WERI-Rb-1 (cell line): ENCODE measurements at regions not wholly inside any gene's neighbourhood (a gene's known extent, or its start where the extent isn't known, plus 50 kb on each side); places are given as distances from the start of the nearest gene placed in this dataset.
A peak's percentile ranks its signal among the peaks of the same experiment; 100 is the strongest.

ENCODE experiments used
- DNase-seq: peaks from one replicate; pipeline ENCODE4 v3.0.0-alpha.2; 2020
- H3K27ac ChIP-seq: fragments of 250-450 bp; sonication (Bioruptor Pico); 2 replicates; pipeline ENCODE4 v1.5.1; 2020; ENCODE audit warnings: mild to moderate bottlenecking, moderate library complexity
- H3K27me3 ChIP-seq: fragments of 250-450 bp; sonication (Bioruptor Pico); 2 replicates; pipeline ENCODE4 v1.5.1; 2021; ENCODE audit warnings: mild to moderate bottlenecking, low read depth, moderate library complexity; ENCODE audit not compliant: insufficient read depth, severe bottlenecking
- H3K36me3 ChIP-seq: fragments of 250-450 bp; sonication (Bioruptor Pico); 2 replicates; pipeline ENCODE4 v1.5.1; 2020; ENCODE audit warnings: mild to moderate bottlenecking, moderate library complexity
- H3K4me3 ChIP-seq: 2 replicates; pipeline ENCODE4 v1.5.1; 2011; ENCODE audit warnings: low read depth, mild to moderate bottlenecking, control low read depth, low read length
- H3K9me3 ChIP-seq: fragments of 250-450 bp; sonication (Bioruptor Pico); 2 replicates; pipeline ENCODE4 v1.5.1; 2021; ENCODE audit warnings: mild to moderate bottlenecking, moderate library complexity; ENCODE audit not compliant: severe bottlenecking
- TF ChIP-seq, protein P1 (sequence below): IDR thresholded peaks from 2 replicates; pipeline ENCODE4 v1.5.1; 2011; ENCODE audit warnings: low read depth, mild to moderate bottlenecking, control low read depth, inconsistent platforms, low read length

DNA sequence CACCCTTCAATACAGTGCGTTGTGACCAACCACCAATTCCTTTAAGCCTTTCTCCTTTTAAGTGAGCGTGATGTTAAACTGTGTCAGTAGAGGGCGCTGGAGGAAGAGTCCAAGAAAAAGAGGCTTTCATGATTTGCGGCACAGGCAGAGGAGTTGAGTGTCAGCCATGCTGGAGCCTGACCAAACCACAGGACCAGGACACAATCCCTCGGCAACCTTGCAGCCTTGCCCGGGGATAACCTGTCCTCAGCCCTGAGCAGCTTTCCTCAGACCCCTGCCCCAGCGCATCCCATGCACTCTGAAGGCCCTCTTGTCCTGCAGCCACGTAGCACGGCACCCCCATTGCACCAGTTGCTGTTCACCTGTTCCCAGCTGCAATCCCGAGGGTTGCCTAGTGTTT lies 53.5 kb upstream of the SMIM31 start:
- Histone ChIP-seq H3K36me3 (no peaks in the 10 kb centered on the region), H3K27me3 (no peaks in the 10 kb centered on the region), H3K27ac (no peak overlapping the region), H3K4me3 (no peak overlapping the region), H3K9me3 (no peaks in the 10 kb centered on the region)
- TF ChIP-seq, protein P1, sequence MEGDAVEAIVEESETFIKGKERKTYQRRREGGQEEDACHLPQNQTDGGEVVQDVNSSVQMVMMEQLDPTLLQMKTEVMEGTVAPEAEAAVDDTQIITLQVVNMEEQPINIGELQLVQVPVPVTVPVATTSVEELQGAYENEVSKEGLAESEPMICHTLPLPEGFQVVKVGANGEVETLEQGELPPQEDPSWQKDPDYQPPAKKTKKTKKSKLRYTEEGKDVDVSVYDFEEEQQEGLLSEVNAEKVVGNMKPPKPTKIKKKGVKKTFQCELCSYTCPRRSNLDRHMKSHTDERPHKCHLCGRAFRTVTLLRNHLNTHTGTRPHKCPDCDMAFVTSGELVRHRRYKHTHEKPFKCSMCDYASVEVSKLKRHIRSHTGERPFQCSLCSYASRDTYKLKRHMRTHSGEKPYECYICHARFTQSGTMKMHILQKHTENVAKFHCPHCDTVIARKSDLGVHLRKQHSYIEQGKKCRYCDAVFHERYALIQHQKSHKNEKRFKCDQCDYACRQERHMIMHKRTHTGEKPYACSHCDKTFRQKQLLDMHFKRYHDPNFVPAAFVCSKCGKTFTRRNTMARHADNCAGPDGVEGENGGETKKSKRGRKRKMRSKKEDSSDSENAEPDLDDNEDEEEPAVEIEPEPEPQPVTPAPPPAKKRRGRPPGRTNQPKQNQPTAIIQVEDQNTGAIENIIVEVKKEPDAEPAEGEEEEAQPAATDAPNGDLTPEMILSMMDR = peak; percentile 73
- DNase-seq = peak; percentile 56

DNA sequence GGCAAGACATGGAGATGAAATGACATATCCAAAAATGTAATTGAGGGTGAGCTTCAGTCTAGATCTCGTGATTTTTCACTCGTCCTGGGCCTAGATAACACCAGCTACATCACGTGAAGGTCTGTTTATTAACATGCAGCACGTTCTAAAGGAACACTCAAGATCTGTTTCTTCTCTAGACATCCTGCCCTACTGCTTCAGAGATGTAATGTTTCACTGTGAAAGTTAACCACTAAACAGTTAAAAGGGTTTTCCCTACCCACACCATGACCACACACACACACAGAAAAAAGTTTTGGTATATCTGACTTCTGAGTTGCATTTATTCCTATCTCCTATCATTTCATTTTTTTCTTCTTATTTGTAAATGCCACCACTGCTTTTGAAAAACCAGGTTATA lies 52.3 kb upstream of the SMIM31 start:
- DNase-seq = no peak
- H3K27ac ChIP-seq = no peak overlapping the region
- no peaks in the 10 kb centered on the region for H3K36me3 ChIP-seq
- TF ChIP-seq, protein P1 = no peak
- no peaks in the 10 kb centered on the region for H3K27me3 ChIP-seq
- no peak overlapping the region for H3K4me3 ChIP-seq
- H3K9me3 ChIP-seq = no peaks in the 10 kb centered on the region
